ENCODE measurements at regions not wholly inside any gene's neighbourhood (a gene's known extent, or its start where the extent isn't known, plus 50 kb on each side); places are given as distances from the start of the nearest gene placed in this dataset.

GRCh38 chr1:59007820-59008598, 224.2 kb upstream of the JUN start:
- no peak for DNase-seq

- DNase-seq = no peak
Observed at GRCh38 chr1:59008599-59009347, 224.9 kb upstream of the JUN start.

- no peak for DNase-seq
Observed at GRCh38 chr1:59011663-59012062, 227.8 kb upstream of the JUN start.

- DNase-seq = no peak
Observed at GRCh38 chr1:59012378-59012777, 228.5 kb upstream of the JUN start.

- DNase-seq = no peak
Observed at GRCh38 chr1:59013276-59013927, 229.6 kb upstream of the JUN start.

- DNase-seq = no peak
Observed at GRCh38 chr1:59013928-59014279, 230.1 kb upstream of the JUN start.

- DNase-seq = no peak
Observed at GRCh38 chr1:59014827-59015226, 231.0 kb upstream of the JUN start.

GRCh38 chr1:59015708-59016107, 231.9 kb upstream of the JUN start:
- DNase-seq = no peak

GRCh38 chr1:59016390-59016789, 232.5 kb upstream of the JUN start:
- no peak for DNase-seq

GRCh38 chr1:59017501-59018231, 233.8 kb upstream of the JUN start:
- DNase-seq = no peak

- no peak for DNase-seq
Observed at GRCh38 chr1:59018446-59018845, 234.6 kb upstream of the JUN start.

GRCh38 chr1:59018860-59019259, 235.0 kb upstream of the JUN start:
- no peak for DNase-seq

GRCh38 chr1:59020151-59020997, 236.5 kb upstream of the JUN start:
- no peak for DNase-seq

- no peak for DNase-seq
Observed at GRCh38 chr1:59022199-59022598, 238.4 kb upstream of the JUN start.

GRCh38 chr1:59022799-59023198, 239.0 kb upstream of the JUN start:
- DNase-seq = no peak

- DNase-seq = no peak
Observed at GRCh38 chr1:59025201-59025600, 241.4 kb upstream of the JUN start.

- no peak for DNase-seq
Observed at GRCh38 chr1:59025898-59026426, 242.1 kb upstream of the JUN start.

GRCh38 chr1:59026472-59026948, 242.7 kb upstream of the JUN start:
- no peak for DNase-seq

GRCh38 chr1:59027177-59027576, 243.3 kb upstream of the JUN start:
- DNase-seq = no peak

- no peak for DNase-seq
Observed at GRCh38 chr1:59028048-59028447, 244.2 kb upstream of the JUN start.

- DNase-seq = no peak
Observed at GRCh38 chr1:59029411-59030167, 245.7 kb upstream of the JUN start.
